Motor neuron (in vitro differentiated cells): ENCODE measurements at regions not wholly inside any gene's neighbourhood (a gene's known extent, or its start where the extent isn't known, plus 50 kb on each side); places are given as distances from the start of the nearest gene placed in this dataset.

Experiments used
- ATAC-seq, 8 experiments: fragments of 200-7000 bp; cut with Tn5 transposase; replicated peaks in 6 of 8; 2 replicates each; pipeline ENCODE4 v1.8.0; 2021; ENCODE audit warnings: mild to moderate bottlenecking in 8 of 8, moderate library complexity in 8 of 8
- H3K27ac ChIP-seq, 2 donors: fragments of 250-450 bp; sonication (Bioruptor Pico); 2 replicates each; pipeline ENCODE4 v1.9.0; 2021; ENCODE audit warnings: antibody characterized with exemption in 2 of 2, mild to moderate bottlenecking in 2 of 2, moderate library complexity in 1 of 2
- H3K4me1 ChIP-seq, 2 donors: fragments of 250-450 bp; sonication (Bioruptor Pico); replicated peaks in 1 of 2; 2 replicates each; pipeline ENCODE4 v1.6.1; 2021; ENCODE audit warnings: antibody characterized with exemption in 2 of 2, mild to moderate bottlenecking in 2 of 2, moderate library complexity in 1 of 2
- H3K4me3 ChIP-seq, 5 donors: fragments of 250-450 bp; sonication (Bioruptor Pico); 2 replicates each; pipeline ENCODE4 v1.9.0; 2021; ENCODE audit warnings: antibody characterized with exemption in 5 of 5, mild to moderate bottlenecking in 5 of 5, moderate library complexity in 4 of 5
- WGBS, 10 experiments: fragments of 450-650 bp; shearing (Covaris generic); methylation state at CpG; one replicate each; pipeline ENCODE4 v1.0.0; 2022; 5-methylcytosine and 5-hydroxymethylcytosine counted together
- in situ Hi-C, 9 experiments: fragments of 400-800 bp; cut with MboI; loops; one replicate each; pipeline ENCODE4 v1.15.0; 2021; ENCODE audit warnings: low sequenced_read_pairs in 9 of 9, low pct_unique_long_range_greater_than_20kb in 2 of 9; ENCODE audit not compliant: unreplicated experiment in 9 of 9

- Histone ChIP-seq H3K4me3 (no peak overlapping the region), H3K27ac (no peak overlapping the region), H3K4me1 (peaks cover 0 to 3% of the 10 kb centered on the region in 2 donors)
- in situ Hi-C loops, result no loop called here
- no peak for ATAC-seq
- 6 to 96% (median 69%) methylated on average over 2 to 3 of the region's 3 CpGs; no CpG with 5 or more reads in 2 of the 10 experiments for WGBS, 10 experiments
These were observed 62.7 kb downstream of the NPTX2 start for GRCh38 chr7:98679741-98680140.

GRCh38 chr7:98681511-98681910 is 64.4 kb downstream of the NPTX2 start:
- in situ Hi-C loops, result no loop called here
- ATAC-seq, result no peak
- Histone ChIP-seq H3K4me1 (peaks cover 0 to 3% of the 10 kb centered on the region in 2 donors), H3K4me3 (no peak overlapping the region), H3K27ac (no peak overlapping the region)
- WGBS, 10 experiments, result 0 to 60% (median 44%) methylated on average over 1 to 6 of the region's 6 CpGs; no CpG with 5 or more reads in 4 of the 10 experiments

GRCh38 chr7:98681951-98682350 is 64.9 kb downstream of the NPTX2 start:
- ATAC-seq, result no peak
- no peak overlapping the region for H3K4me3 ChIP-seq
- 0 to 80% (median 42%) methylated on average over 2 to 10 of the region's 15 CpGs; no CpG with 5 or more reads in 1 of the 10 experiments for WGBS, 10 experiments
- peaks cover 0 to 3% of the 10 kb centered on the region in 2 donors for H3K4me1 ChIP-seq
- no peak overlapping the region for H3K27ac ChIP-seq
- in situ Hi-C loops, result no loop called here

GRCh38 chr7:98683514-98683913 is 66.4 kb downstream of the NPTX2 start:
- H3K4me3 ChIP-seq, result no peak overlapping the region
- in situ Hi-C loops, result no loop called here
- no peak for ATAC-seq
- no peak overlapping the region for H3K27ac ChIP-seq
- 38 to 100% (median 50%) methylated on average over 1 of the region's 2 CpGs; no CpG with 5 or more reads in 6 of the 10 experiments for WGBS, 10 experiments
- H3K4me1 ChIP-seq, result peaks cover 0 to 3% of the 10 kb centered on the region in 2 donors

GRCh38 chr7:98685541-98685940 is 68.5 kb downstream of the NPTX2 start:
- 7 to 100% (median 67%) methylated on average over 1 to 5 of the region's 8 CpGs; no CpG with 5 or more reads in 4 of the 10 experiments for WGBS, 10 experiments
- no peak overlapping the region for H3K27ac ChIP-seq
- H3K4me1 ChIP-seq, result peaks cover 0 to 3% of the 10 kb centered on the region in 2 donors
- in situ Hi-C loops, result no loop called here
- ATAC-seq, result no peak
- H3K4me3 ChIP-seq, result no peak overlapping the region

- in situ Hi-C loops, result no loop called here
- H3K4me3 ChIP-seq, result no peak overlapping the region
- no peak for ATAC-seq
- H3K27ac ChIP-seq, result no peak overlapping the region
- 9 to 75% (median 37%) methylated on average over 3 to 4 of the region's 4 CpGs for WGBS, 10 experiments
- H3K4me1 ChIP-seq, result peaks cover 0 to 3% of the 10 kb centered on the region in 2 donors
These were observed 69.5 kb downstream of the NPTX2 start for GRCh38 chr7:98686466-98687080.

- no peak overlapping the region for H3K4me3 ChIP-seq
- H3K27ac ChIP-seq, result no peak overlapping the region
- 10 to 65% (median 55%) methylated on average over 1 to 12 of the region's 12 CpGs for WGBS, 10 experiments
- in situ Hi-C loops, result no loop called here
- ATAC-seq, result no peak
- H3K4me1 ChIP-seq, result no peaks in the 10 kb centered on the region
These were observed 70.1 kb downstream of the NPTX2 start for GRCh38 chr7:98687111-98687751.

GRCh38 chr7:98691619-98692018 is 74.5 kb downstream of the NPTX2 start:
- Histone ChIP-seq H3K4me1 (no peaks in the 10 kb centered on the region), H3K4me3 (no peak overlapping the region), H3K27ac (no peak overlapping the region)
- WGBS, 10 experiments, result 20 to 83% (median 76%) methylated on average over 1 to 3 of the region's 4 CpGs; no CpG with 5 or more reads in 5 of the 10 experiments
- in situ Hi-C loops, result no loop called here
- no peak for ATAC-seq

GRCh38 chr7:98697083-98697482 is 80.0 kb downstream of the NPTX2 start:
- ATAC-seq, result no peak
- WGBS, 10 experiments, result 10 to 100% (median 94%) methylated on average over 1 to 3 of the region's 3 CpGs; no CpG with 5 or more reads in 1 of the 10 experiments

GRCh38 chr7:98697485-98698240 is 80.6 kb downstream of the NPTX2 start:
- ATAC-seq, result no peak
- Histone ChIP-seq H3K4me1 (no peaks in the 10 kb centered on the region), H3K27ac (no peak overlapping the region), H3K4me3 (no peak overlapping the region)
- whole genome bisulfite sequencing, 10 experiments, result 32 to 100% (median 88%) methylated on average over 1 to 9 of the region's 9 CpGs; no CpG with 5 or more reads in 1 of the 10 experiments
- in situ Hi-C loops, result no loop called here

More at GRCh38 chr7:98697083-98697482, 80.0 kb downstream of the NPTX2 start:
- H3K4me1 ChIP-seq, result no peaks in the 10 kb centered on the region
- H3K27ac ChIP-seq, result no peak overlapping the region
- H3K4me3 ChIP-seq, result no peak overlapping the region
- in situ Hi-C loops, result no loop called here

GRCh38 chr7:98698976-98699375 is 81.9 kb downstream of the NPTX2 start:
- WGBS, 10 experiments, result 0 to 83% (median 65%) methylated on average over 1 to 2 of the region's 2 CpGs; no CpG with 5 or more reads in 3 of the 10 experiments
- in situ Hi-C loops, result no loop called here

GRCh38 chr7:98700533-98700932 is 83.4 kb downstream of the NPTX2 start:
- H3K4me3 ChIP-seq, result no peak overlapping the region
- 0 to 100% (median 44%) methylated on average over 1 to 2 of the region's 3 CpGs; no CpG with 5 or more reads in 5 of the 10 experiments for WGBS, 10 experiments
- in situ Hi-C loops, result no loop called here
- ATAC-seq, result no peak
- no peaks in the 10 kb centered on the region for H3K4me1 ChIP-seq
- H3K27ac ChIP-seq, result no peak overlapping the region

More at GRCh38 chr7:98698976-98699375, 81.9 kb downstream of the NPTX2 start:
- Histone ChIP-seq H3K27ac (no peak overlapping the region), H3K4me3 (no peak overlapping the region), H3K4me1 (no peaks in the 10 kb centered on the region)
- ATAC-seq, result no peak

- ATAC-seq, result no peak
- Histone ChIP-seq H3K27ac (no peak overlapping the region), H3K4me3 (no peak overlapping the region), H3K4me1 (no peaks in the 10 kb centered on the region)
- WGBS, 10 experiments, result 43 to 100% (median 80%) methylated on average over 1 to 10 of the region's 11 CpGs; no CpG with 5 or more reads in 2 of the 10 experiments
- in situ Hi-C loops, result no loop called here
These were observed 84.3 kb downstream of the NPTX2 start for GRCh38 chr7:98701372-98701771.
